Suprapubic skin (tissue), 4 donors: ENCODE measurements at regions not wholly inside any gene's neighbourhood (a gene's known extent, or its start where the extent isn't known, plus 50 kb on each side); places are given as distances from the start of the nearest gene placed in this dataset.

ENCODE experiments used
- CTCF ChIP-seq, 2 donors: fragments of 200-600 bp in 1 of 2; fragments of 450-650 bp in 1 of 2; sonication (generic) in 1 of 2; IDR thresholded peaks; one replicate each; pipeline ENCODE4 v1.5.1; 2016 to 2019; ENCODE audit warnings: antibody characterized with exemption in 2 of 2, mild to moderate bottlenecking in 1 of 2, moderate library complexity in 1 of 2
- EP300 ChIP-seq: sonication (generic); formaldehyde crosslinking; IDR thresholded peaks from one replicate; pipeline ENCODE4 v1.6.1; 2017; ENCODE audit warnings: antibody characterized with exemption
- POLR2A ChIP-seq, 2 donors: fragments of 450-650 bp; IDR thresholded peaks; one replicate each; pipeline ENCODE4 v1.6.1; 2017; ENCODE audit warnings: antibody characterized with exemption in 2 of 2, mild to moderate bottlenecking in 2 of 2, moderate library complexity in 2 of 2
- POLR2AphosphoS5 ChIP-seq, 3 donors: sonication (generic); formaldehyde crosslinking; IDR thresholded peaks; one replicate each; pipeline ENCODE4 v1.6.1; 2017; ENCODE audit warnings: antibody characterized with exemption in 3 of 3

- TF ChIP-seq CTCF (IDR thresholded peaks at IDR 0.05) = no peak
- no peak for TF ChIP-seq POLR2AphosphoS5 (IDR thresholded peaks at IDR 0.05)
- TF ChIP-seq EP300 = no peak
- TF ChIP-seq POLR2A (IDR thresholded peaks at IDR 0.05) = no peak
These were observed 406.7 kb upstream of the ONECUT1 start for GRCh38 chr15:53196788-53197187.
